ENCODE measurements at regions not wholly inside any gene's neighbourhood (a gene's known extent, or its start where the extent isn't known, plus 50 kb on each side); places are given as distances from the start of the nearest gene placed in this dataset.

GRCh38 chr5:96597438-96598020 lies 64.6 kb upstream of the CAST start:
- Histone ChIP-seq H3K36me3 (ENCODE audit: control insufficient read depth, insufficient read depth, low read length) (no peaks in the 10 kb centered on the region), H3K4me3 (ENCODE audit: low read depth, low read length) (no peak overlapping the region), H3K27me3 (ENCODE audit: control insufficient read depth, insufficient read depth, low read length) (no peaks in the 10 kb centered on the region)
- FAIRE-seq (no peak), DNase-seq (ENCODE audit: low read depth) (peak; percentile 54)
- no peak for TF ChIP-seq CTCF (IDR thresholded peaks at IDR 0.05; ENCODE audit: insufficient read depth, low read length, severe bottlenecking)

GRCh38 chr5:96601200-96601599 lies 61.0 kb upstream of the CAST start:
- H3K4me3 ChIP-seq (ENCODE audit: low read depth, low read length) = no peak overlapping the region
- DNase-seq (ENCODE audit: low read depth) (no peak), FAIRE-seq (no peak)
- H3K36me3 ChIP-seq (ENCODE audit: control insufficient read depth, insufficient read depth, low read length) = no peaks in the 10 kb centered on the region
- no peaks in the 10 kb centered on the region for H3K27me3 ChIP-seq (ENCODE audit: control insufficient read depth, insufficient read depth, low read length)
- TF ChIP-seq CTCF (IDR thresholded peaks at IDR 0.05; ENCODE audit: insufficient read depth, low read length, severe bottlenecking) = no peak

- no peaks in the 10 kb centered on the region for H3K36me3 ChIP-seq (ENCODE audit: control insufficient read depth, insufficient read depth, low read length)
- FAIRE-seq (no peak), DNase-seq (ENCODE audit: low read depth) (peak; percentile 67)
- H3K4me3 ChIP-seq (ENCODE audit: low read depth, low read length) = no peak overlapping the region
- H3K27me3 ChIP-seq (ENCODE audit: control insufficient read depth, insufficient read depth, low read length) = no peaks in the 10 kb centered on the region
- TF ChIP-seq CTCF (IDR thresholded peaks at IDR 0.05; ENCODE audit: insufficient read depth, low read length, severe bottlenecking) = peak; percentile 69
These were observed 60.4 kb upstream of the CAST start for GRCh38 chr5:96601715-96602244.

GRCh38 chr5:96602776-96603175 lies 59.4 kb upstream of the CAST start:
- Histone ChIP-seq H3K36me3 (ENCODE audit: control insufficient read depth, insufficient read depth, low read length) (no peaks in the 10 kb centered on the region), H3K4me3 (ENCODE audit: low read depth, low read length) (no peak overlapping the region), H3K27me3 (ENCODE audit: control insufficient read depth, insufficient read depth, low read length) (no peaks in the 10 kb centered on the region)
- FAIRE-seq = no peak
- no peak for TF ChIP-seq CTCF (IDR thresholded peaks at IDR 0.05; ENCODE audit: insufficient read depth, low read length, severe bottlenecking)
- DNase-seq (ENCODE audit: low read depth) = no peak

- no peak for FAIRE-seq
- no peaks in the 10 kb centered on the region for H3K36me3 ChIP-seq (ENCODE audit: control insufficient read depth, insufficient read depth, low read length)
- H3K4me3 ChIP-seq (ENCODE audit: low read depth, low read length) = no peak overlapping the region
- H3K27me3 ChIP-seq (ENCODE audit: control insufficient read depth, insufficient read depth, low read length) = no peaks in the 10 kb centered on the region
- no peak for TF ChIP-seq CTCF (IDR thresholded peaks at IDR 0.05; ENCODE audit: insufficient read depth, low read length, severe bottlenecking)
- DNase-seq (ENCODE audit: low read depth) = no peak
These were observed 56.9 kb upstream of the CAST start for GRCh38 chr5:96605144-96605837.

Measured in bronchial epithelial cell (primary cell).